Neuronal stem cell (in vitro differentiated cells): ENCODE measurements at regions not wholly inside any gene's neighbourhood (a gene's known extent, or its start where the extent isn't known, plus 50 kb on each side); places are given as distances from the start of the nearest gene placed in this dataset.
"Not testable (repeated sequence)": the region's sequence is repeated elsewhere in the genome, so short reads cannot be mapped to it uniquely, and the experiment has no call there.

Source experiments
- DNase-seq: peaks from one replicate; pipeline ENCODE4 v3.0.0-alpha.2; 2013; ENCODE audit warnings: low spot score
- H2AFZ ChIP-seq: one replicate; pipeline ENCODE4 v1.6.1; 2013; ENCODE audit warnings: mild to moderate bottlenecking, low read length, inconsistent platforms
- H2AK5ac ChIP-seq: 2 replicates; pipeline ENCODE4 v1.6.1; 2013; ENCODE audit warnings: low read depth, mild to moderate bottlenecking, inconsistent platforms, low read length, moderate library complexity, mixed read lengths
- H2BK120ac ChIP-seq: 2 replicates; pipeline ENCODE4 v1.6.1; 2013; ENCODE audit warnings: low read depth, mild to moderate bottlenecking, inconsistent platforms, low read length, moderate library complexity, mixed read lengths
- H2BK12ac ChIP-seq: one replicate; pipeline ENCODE4 v1.6.1; 2013; ENCODE audit warnings: low read length, inconsistent platforms
- H2BK15ac ChIP-seq: 2 replicates; pipeline ENCODE4 v1.6.1; 2013; ENCODE audit warnings: mild to moderate bottlenecking, low read length, inconsistent platforms, mixed read lengths
- H2BK5ac ChIP-seq: one replicate; pipeline ENCODE4 v1.6.1; 2013; ENCODE audit warnings: inconsistent platforms, mild to moderate bottlenecking, low read length, moderate library complexity
- H3K14ac ChIP-seq: one replicate; pipeline ENCODE4 v1.6.1; 2013; ENCODE audit warnings: low read length, inconsistent platforms
- H3K18ac ChIP-seq: 2 replicates; pipeline ENCODE4 v1.6.1; 2013; ENCODE audit warnings: low read length, inconsistent platforms
- H3K23ac ChIP-seq: 2 replicates; pipeline ENCODE4 v1.6.1; 2013; ENCODE audit warnings: low read depth, mild to moderate bottlenecking, mixed read lengths, low read length, inconsistent platforms; ENCODE audit not compliant: poor library complexity
- H3K27ac ChIP-seq: replicated peaks from 3 replicates; pipeline ENCODE4 v1.5.1; 2013; ENCODE audit warnings: low read length, inconsistent platforms
- H3K27me3 ChIP-seq, 3 experiments: 2 replicates each; pipeline ENCODE4 v1.6.1; 2013; ENCODE audit warnings: low read length in 3 of 3, mild to moderate bottlenecking in 2 of 3, inconsistent platforms in 1 of 3, low read depth in 1 of 3, mixed read lengths in 1 of 3, moderate library complexity in 1 of 3; ENCODE audit not compliant: control insufficient read depth in 3 of 3, insufficient read depth in 3 of 3
- H3K36me3 ChIP-seq, 2 donors: replicated peaks in 1 of 2; 2 replicates each; pipeline ENCODE4 v1.6.1; 2013; ENCODE audit warnings: low read length in 2 of 2; ENCODE audit not compliant: control insufficient read depth in 2 of 2, insufficient read depth in 2 of 2
- H3K4ac ChIP-seq: 2 replicates; pipeline ENCODE4 v1.6.1; 2013; ENCODE audit warnings: inconsistent platforms, mild to moderate bottlenecking, low read length, moderate library complexity
- H3K4me1 ChIP-seq, 2 donors: 1 replicate in 1 of 2; 2 replicates in 1 of 2; pipeline ENCODE4 v1.6.1; 2013; ENCODE audit warnings: low read length in 2 of 2, low read depth in 1 of 2; ENCODE audit not compliant: control insufficient read depth in 2 of 2, insufficient read depth in 1 of 2
- H3K4me2 ChIP-seq: one replicate; pipeline ENCODE4 v1.6.1; 2013; ENCODE audit warnings: mild to moderate bottlenecking, low read length, inconsistent platforms; ENCODE audit not compliant: insufficient read depth, poor library complexity, severe bottlenecking
- H3K4me3 ChIP-seq, 2 donors: 2 replicates each; pipeline ENCODE4 v1.5.1; 2013; ENCODE audit warnings: low read length in 2 of 2, mild to moderate bottlenecking in 2 of 2, inconsistent platforms in 1 of 2, moderate library complexity in 1 of 2
- H3K79me1 ChIP-seq: one replicate; pipeline ENCODE4 v1.6.1; 2013; ENCODE audit warnings: low read depth, mild to moderate bottlenecking, inconsistent platforms, low read length, moderate library complexity
- H3K9ac ChIP-seq: one replicate; pipeline ENCODE4 v1.6.1; 2013; ENCODE audit warnings: mild to moderate bottlenecking, low read depth, low read length, inconsistent platforms; ENCODE audit not compliant: poor library complexity
- H3K9me3 ChIP-seq, 2 donors: replicated peaks in 1 of 2; 2 replicates each; pipeline versions ENCODE3 to v1.6.1; 2013; ENCODE audit warnings: low read length in 2 of 2, mild to moderate bottlenecking in 2 of 2, inconsistent platforms in 1 of 2, low read depth in 1 of 2, mixed read lengths in 1 of 2, moderate library complexity in 1 of 2; ENCODE audit not compliant: control insufficient read depth in 2 of 2, insufficient read depth in 1 of 2
- H4K8ac ChIP-seq: one replicate; pipeline ENCODE4 v1.6.1; 2013; ENCODE audit warnings: low read depth, mild to moderate bottlenecking, inconsistent platforms, low read length, moderate library complexity
- H4K91ac ChIP-seq: one replicate; pipeline ENCODE4 v1.6.1; 2013; ENCODE audit warnings: low read length, low read depth, mild to moderate bottlenecking, inconsistent platforms; ENCODE audit not compliant: poor library complexity
- WGBS, 2 donors: extraction: QIAGEN DNeasy Blood & Tissue Kit; methylation state at CpG; one replicate each; pipeline ENCODE4 v1.1.7; 2013; ENCODE audit warnings: missing lambda C conversion rate in 2 of 2, mixed read lengths in 1 of 2; ENCODE audit not compliant: insufficient read length in 2 of 2, insufficient replicate concordance in 1 of 2; ENCODE audit errors: extremely low coverage in 2 of 2; 5-methylcytosine and 5-hydroxymethylcytosine counted together

DNA sequence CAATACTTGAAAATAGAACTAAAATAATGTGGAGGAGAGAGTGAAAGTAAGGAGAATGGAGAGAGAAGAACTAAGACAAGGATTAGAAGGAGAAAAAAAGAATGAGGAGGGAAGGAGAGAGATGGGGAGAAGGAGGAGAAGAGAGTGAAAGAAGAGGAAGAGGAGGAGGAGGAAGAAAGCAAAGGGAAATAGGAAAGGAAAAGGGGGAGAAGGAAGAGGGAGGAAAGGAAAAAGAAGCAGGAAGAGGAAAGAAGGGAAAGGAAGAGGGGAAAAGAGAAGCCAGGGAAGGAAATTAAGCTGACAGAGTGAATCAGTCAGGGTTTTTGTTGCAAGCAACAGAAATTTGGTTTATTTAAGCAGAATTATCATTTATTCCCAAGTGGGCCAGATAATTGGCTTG lies 241.7 kb upstream of the P2RY1 start:
- no peak overlapping the region for H2BK12ac ChIP-seq
- no peak overlapping the region for H3K18ac ChIP-seq
- H3K27me3 ChIP-seq: no peaks in the 10 kb centered on the region
- no peaks in the 10 kb centered on the region for H3K9me3 ChIP-seq
- H4K91ac ChIP-seq: no peak overlapping the region
- no peaks in the 10 kb centered on the region for H3K36me3 ChIP-seq
- H3K79me1 ChIP-seq: no peaks in the 10 kb centered on the region
- no peak overlapping the region for H3K27ac ChIP-seq
- no peak overlapping the region for H4K8ac ChIP-seq
- no peak overlapping the region for H2BK120ac ChIP-seq
- DNase-seq: no peak
- no peak overlapping the region for H2AFZ ChIP-seq
- H2BK5ac ChIP-seq: no peak overlapping the region
- peaks cover 3 to 6% of the 10 kb centered on the region in 2 donors for H3K4me1 ChIP-seq
- H3K14ac ChIP-seq: no peak overlapping the region
- no peak overlapping the region for H3K9ac ChIP-seq
- no peak overlapping the region for H3K4me3 ChIP-seq
- no peak overlapping the region for H3K4ac ChIP-seq
- H2BK15ac ChIP-seq: no peak overlapping the region
- no peak overlapping the region for H3K23ac ChIP-seq
- no peak overlapping the region for H2AK5ac ChIP-seq
- no peak overlapping the region for H3K4me2 ChIP-seq

- H3K4me2 ChIP-seq: no peak overlapping the region
- H4K8ac ChIP-seq: no peak overlapping the region
- H4K91ac ChIP-seq: no peak overlapping the region
- H3K14ac ChIP-seq: no peak overlapping the region
- WGBS, 2 donors: no CpG with 5 or more reads among the region's 4 CpGs
- no peak overlapping the region for H2BK15ac ChIP-seq
- no peaks in the 10 kb centered on the region for H3K36me3 ChIP-seq
- no peak overlapping the region for H2BK5ac ChIP-seq
- H3K27me3 ChIP-seq: no peaks in the 10 kb centered on the region
- H3K79me1 ChIP-seq: no peaks in the 10 kb centered on the region
- no peak overlapping the region for H3K23ac ChIP-seq
- no peak overlapping the region for H2BK120ac ChIP-seq
- no peak overlapping the region for H3K18ac ChIP-seq
- H2BK12ac ChIP-seq: no peak overlapping the region
- peaks cover 3 to 6% of the 10 kb centered on the region in 2 donors for H3K4me1 ChIP-seq
- H3K4ac ChIP-seq: no peak overlapping the region
- DNase-seq: no peak
- no peak overlapping the region for H3K9ac ChIP-seq
- H3K9me3 ChIP-seq: no peaks in the 10 kb centered on the region
- no peak overlapping the region for H2AK5ac ChIP-seq
- H3K27ac ChIP-seq: no peak overlapping the region
- peak overlapping the region; percentile 85 for H2AFZ ChIP-seq
- H3K4me3 ChIP-seq: no peak overlapping the region
Measured at GRCh38 chr3:152595975-152596821, 238.7 kb upstream of the P2RY1 start.

- H3K4me3 ChIP-seq, H4K91ac ChIP-seq, H2BK15ac ChIP-seq, H3K4me2 ChIP-seq, H4K8ac ChIP-seq, H3K9me3 ChIP-seq, H3K18ac ChIP-seq, H3K23ac ChIP-seq, H3K4me1 ChIP-seq, H3K27ac ChIP-seq, H2BK5ac ChIP-seq, H3K79me1 ChIP-seq, H3K27me3 ChIP-seq, H3K4ac ChIP-seq, H2BK12ac ChIP-seq, H3K36me3 ChIP-seq, H2AK5ac ChIP-seq, H3K14ac ChIP-seq, H2BK120ac ChIP-seq, DNase-seq, H3K9ac ChIP-seq: not testable (repeated sequence)
- no CpG with 5 or more reads among the region's 1 CpG for WGBS, 2 donors
- H2AFZ ChIP-seq: peak overlapping the region; percentile 85
Measured at GRCh38 chr3:152596832-152597231, 238.1 kb upstream of the P2RY1 start.

DNA sequence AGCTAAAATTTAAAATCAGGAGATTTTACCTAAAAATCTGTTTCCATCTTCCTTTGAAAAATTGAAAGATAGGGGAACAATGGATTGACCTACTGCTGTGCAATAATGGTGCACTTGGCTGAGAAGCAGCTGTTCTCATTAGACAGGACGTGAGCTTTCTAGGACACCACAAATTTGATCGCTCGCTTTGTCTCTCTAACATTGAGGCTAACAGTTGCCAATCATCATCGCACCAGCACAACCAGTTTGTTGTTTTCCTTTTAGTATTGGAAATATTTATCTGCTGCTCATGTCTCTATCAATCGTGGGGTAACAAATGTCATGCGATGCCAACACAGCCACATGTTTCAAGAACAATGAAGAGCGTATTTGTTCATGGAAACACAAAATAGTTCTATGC lies 228.8 kb upstream of the P2RY1 start:
- Histone ChIP-seq H3K4me1 (peaks cover 0 to 4% of the 10 kb centered on the region in 2 donors), H4K8ac (no peak overlapping the region), H3K36me3 (no peaks in the 10 kb centered on the region), H2AK5ac (no peak overlapping the region), H3K27ac (no peak overlapping the region), H2BK12ac (no peak overlapping the region), H3K9me3 (no peaks in the 10 kb centered on the region), H2BK5ac (no peak overlapping the region), H4K91ac (no peak overlapping the region), H2BK15ac (no peak overlapping the region), H3K27me3 (no peaks in the 10 kb centered on the region), H2BK120ac (no peak overlapping the region), H3K4me3 (no peak overlapping the region), H3K4me2 (no peak overlapping the region), H3K79me1 (no peaks in the 10 kb centered on the region), H3K18ac (no peak overlapping the region), H3K4ac (no peak overlapping the region), H2AFZ (peak overlapping the region; percentile 56), H3K14ac (no peak overlapping the region), H3K9ac (no peak overlapping the region), H3K23ac (no peak overlapping the region)
- WGBS, 2 donors: no CpG with 5 or more reads among the region's 7 CpGs
- DNase-seq: no peak
